ENCODE measurements at regions not wholly inside any gene's neighbourhood (a gene's known extent, or its start where the extent isn't known, plus 50 kb on each side); places are given as distances from the start of the nearest gene placed in this dataset.

GRCh38 chr3:64916937-64917336 is 229.1 kb upstream of the ADAMTS9 start:
- H3K9me3 ChIP-seq = no peaks in the 10 kb centered on the region
- H3K79me2 ChIP-seq (ENCODE audit: insufficient read depth) = no peaks in the 10 kb centered on the region
- no peak overlapping the region for H3K9ac ChIP-seq
- POLR2A ChIA-PET = no interaction called here
- no peak for DNase-seq
- H3K4me1 ChIP-seq (ENCODE audit: control insufficient read depth in 1 of 2, insufficient read depth in 2 of 2, low read depth in 1 of 2, low read length in 1 of 2) = peaks cover 0 to 2% of the 10 kb centered on the region in 2 experiments; a peak in 2 of 4 replicates
- 60% methylated on average over 4 of the region's 4 CpGs for WGBS (ENCODE audit: low lambda C conversion rate)
- no peak overlapping the region for H3K4me3 ChIP-seq (ENCODE audit: low read depth in 2 of 2, low read length in 1 of 2)
- H3K4me2 ChIP-seq = no peak overlapping the region
- TF ChIP-seq TCF12 (IDR thresholded peaks at IDR 0.05) = no peak
- no peak for TF ChIP-seq MEF2A (IDR thresholded peaks at IDR 0.05; ENCODE audit: borderline replicate concordance, low read depth)
- no peak for TF ChIP-seq MXI1 (IDR thresholded peaks at IDR 0.05; ENCODE audit: low read depth, low read length)
- TF ChIP-seq FOXJ3 (CRISPR knock-in tag; IDR thresholded peaks at IDR 0.05) = no peak
- no peak for TF ChIP-seq NRF1 (IDR thresholded peaks at IDR 0.05; ENCODE audit: low read depth, low read length)
- no peak for TF ChIP-seq USF1 (IDR thresholded peaks at IDR 0.05; ENCODE audit: borderline replicate concordance, low read depth)
- no peak for TF ChIP-seq GABPA (IDR thresholded peaks at IDR 0.05; ENCODE audit: low read depth)
- TF ChIP-seq RAD21 (IDR thresholded peaks at IDR 0.05; ENCODE audit: low read length) = no peak
- no peak for TF ChIP-seq FOXM1 (IDR thresholded peaks at IDR 0.05; ENCODE audit: low read depth)
- TF ChIP-seq NFIC (IDR thresholded peaks at IDR 0.05; ENCODE audit: borderline replicate concordance) = no peak
- no peak for TF ChIP-seq YY1 (IDR thresholded peaks at IDR 0.05; ENCODE audit: low read depth)
- H3K27ac ChIP-seq (ENCODE audit: low read depth in 2 of 2, low read length in 1 of 2) = no peak overlapping the region
- no peaks in the 10 kb centered on the region for H3K36me3 ChIP-seq (replicated peaks in 1 of 2; ENCODE audit: control insufficient read depth in 1 of 2, insufficient read depth in 2 of 2, low read length in 1 of 2)
- no peak overlapping the region for H2AFZ ChIP-seq (ENCODE audit: low read depth)
- no peaks in the 10 kb centered on the region for H3K9me2 ChIP-seq
- H3F3A ChIP-seq (replicated peaks; ENCODE audit: insufficient read depth) = no peaks in the 10 kb centered on the region
- CTCF ChIA-PET = no interaction called here
- H4K20me1 ChIP-seq (ENCODE audit: insufficient read depth) = no peaks in the 10 kb centered on the region
- H3K27me3 ChIP-seq (ENCODE audit: insufficient read depth) = no peaks in the 10 kb centered on the region

- Histone ChIP-seq H3K4me3 (ENCODE audit: low read depth in 2 of 2, low read length in 1 of 2) (no peak overlapping the region), H3K9ac (no peak overlapping the region), H3F3A (replicated peaks; ENCODE audit: insufficient read depth) (no peaks in the 10 kb centered on the region), H3K9me3 (no peaks in the 10 kb centered on the region), H3K27me3 (ENCODE audit: insufficient read depth) (no peaks in the 10 kb centered on the region), H3K9me2 (no peaks in the 10 kb centered on the region), H3K4me2 (no peak overlapping the region), H3K4me1 (ENCODE audit: control insufficient read depth in 1 of 2, insufficient read depth in 2 of 2, low read depth in 1 of 2, low read length in 1 of 2) (peaks cover 0 to 2% of the 10 kb centered on the region in 2 experiments; a peak in 2 of 4 replicates), H3K79me2 (ENCODE audit: insufficient read depth) (no peaks in the 10 kb centered on the region), H3K36me3 (replicated peaks in 1 of 2; ENCODE audit: control insufficient read depth in 1 of 2, insufficient read depth in 2 of 2, low read length in 1 of 2) (no peaks in the 10 kb centered on the region), H2AFZ (ENCODE audit: low read depth) (no peak overlapping the region), H3K27ac (ENCODE audit: low read depth in 2 of 2, low read length in 1 of 2) (no peak overlapping the region), H4K20me1 (ENCODE audit: insufficient read depth) (no peaks in the 10 kb centered on the region)
- TF ChIP-seq CTCF (IDR thresholded peaks at IDR 0.05) = no peak
- TF ChIP-seq ELF1 (IDR thresholded peaks at IDR 0.05) = no peak
- TF ChIP-seq JUND (IDR thresholded peaks at IDR 0.05) = no peak
- no peak for TF ChIP-seq MXI1 (IDR thresholded peaks at IDR 0.05; ENCODE audit: low read depth, low read length)
- TF ChIP-seq IRF3 (IDR thresholded peaks at IDR 0.05; ENCODE audit: low read depth, low read length) = no peak
- no peak for TF ChIP-seq NRF1 (IDR thresholded peaks at IDR 0.05; ENCODE audit: low read depth, low read length)
- no peak for TF ChIP-seq TCF12 (IDR thresholded peaks at IDR 0.05)
- TF ChIP-seq RAD21 (IDR thresholded peaks at IDR 0.05; ENCODE audit: low read length) = no peak
- no peak for TF ChIP-seq GATA2 (CRISPR knock-in tag; IDR thresholded peaks at IDR 0.05)
- no peak for TF ChIP-seq CHD2 (IDR thresholded peaks at IDR 0.05; ENCODE audit: low read length, partially characterized antibody)
- TF ChIP-seq RCOR1 (IDR thresholded peaks at IDR 0.05; ENCODE audit: low read length) = no peak
- TF ChIP-seq GABPA (IDR thresholded peaks at IDR 0.05; ENCODE audit: low read depth) = no peak
- TF ChIP-seq MEF2A (IDR thresholded peaks at IDR 0.05; ENCODE audit: borderline replicate concordance, low read depth) = no peak
- no peak for TF ChIP-seq NFIC (IDR thresholded peaks at IDR 0.05; ENCODE audit: borderline replicate concordance)
- 91% methylated on average over 7 of the region's 8 CpGs for WGBS (ENCODE audit: low lambda C conversion rate)
- POLR2A ChIA-PET = no interaction called here
- CTCF ChIA-PET = no interaction called here
- DNase-seq = no peak
Measured at GRCh38 chr3:64916192-64916798, 228.5 kb upstream of the ADAMTS9 start.
